ENCODE measurements at regions not wholly inside any gene's neighbourhood (a gene's known extent, or its start where the extent isn't known, plus 50 kb on each side); places are given as distances from the start of the nearest gene placed in this dataset.

DNA sequence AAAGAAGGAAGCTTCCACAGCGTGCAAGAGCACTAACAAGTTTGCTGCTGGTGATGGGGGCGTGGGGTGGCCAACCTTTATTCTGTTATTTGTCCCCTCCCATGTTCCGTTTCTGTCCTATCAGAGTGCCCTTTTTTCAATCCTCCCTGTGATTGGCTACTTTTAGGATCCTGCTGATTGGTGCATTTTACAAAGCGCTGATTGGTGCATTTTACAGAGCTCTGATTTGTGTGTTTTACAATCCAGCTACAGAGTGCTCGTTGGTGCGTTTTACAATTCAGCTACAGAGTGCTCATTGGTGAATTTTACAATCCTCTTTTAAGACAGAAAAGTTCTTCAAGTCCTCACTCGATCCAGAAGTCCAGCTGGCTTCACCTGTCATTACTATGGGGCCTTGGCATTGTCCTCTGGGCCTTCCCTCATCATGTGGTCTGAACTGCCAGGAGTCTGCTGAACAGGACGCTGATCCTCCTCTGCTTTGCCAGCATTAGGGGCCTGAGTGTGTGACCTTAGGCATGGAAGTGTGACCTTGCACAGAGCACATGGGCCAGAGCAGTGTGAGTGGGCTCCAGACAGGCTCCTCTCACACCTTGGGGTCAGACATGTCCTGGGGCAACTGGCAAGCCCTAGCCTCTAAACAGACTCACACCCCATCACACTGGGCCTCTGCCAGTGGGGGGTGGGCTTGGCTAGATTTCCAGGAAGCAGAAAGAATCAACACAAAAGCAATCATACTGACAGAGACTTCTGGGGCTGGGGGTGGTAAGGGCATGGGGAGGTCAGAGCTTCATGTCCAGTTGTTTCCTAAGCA lies 167.4 kb downstream of the PTPN20 start:
- H3K56ac ChIP-seq (ENCODE audit: low read length): no peak overlapping the region
- no peak overlapping the region for H3K4me2 ChIP-seq (ENCODE audit: low read length)
- no peak overlapping the region for H2BK120ac ChIP-seq (ENCODE audit: low read depth, low read length)
- no peaks in the 10 kb centered on the region for H3K27me3 ChIP-seq (ENCODE audit: insufficient read depth, low read length, poor library complexity)
- H2BK15ac ChIP-seq (replicated peaks; ENCODE audit: low read depth): no peak overlapping the region
- no CpG with 5 or more reads among the region's 8 CpGs for WGBS (ENCODE audit: extremely low coverage, insufficient coverage, low lambda C conversion rate)
- H3K4me3 ChIP-seq (ENCODE audit: low read length): no peak overlapping the region
- no peak overlapping the region for H3K18ac ChIP-seq (ENCODE audit: low read length)
- DNase-seq: peak; percentile 6
- no peak overlapping the region for H3K4ac ChIP-seq (ENCODE audit: low read depth, low read length)
- no peak overlapping the region for H3K9ac ChIP-seq (ENCODE audit: low read length)
- no peak overlapping the region for H2BK5ac ChIP-seq (ENCODE audit: low read length)
- H3K27ac ChIP-seq (ENCODE audit: low read depth, low read length): no peak overlapping the region
- H3K79me2 ChIP-seq (ENCODE audit: control insufficient read depth, insufficient read depth, low read length): no peaks in the 10 kb centered on the region
- H3K36me3 ChIP-seq (ENCODE audit: control insufficient read depth, insufficient read depth, low read length): no peaks in the 10 kb centered on the region
- no peak overlapping the region for H3K23ac ChIP-seq (ENCODE audit: low read length)
- H2AK5ac ChIP-seq (ENCODE audit: low read length): no peak overlapping the region
- no peaks in the 10 kb centered on the region for H3K79me1 ChIP-seq (ENCODE audit: low read length)
- H4K5ac ChIP-seq (ENCODE audit: low read length): no peak overlapping the region
- H3K4me1 ChIP-seq (ENCODE audit: control insufficient read depth, low read depth, low read length): no peaks in the 10 kb centered on the region
- no peak overlapping the region for H4K8ac ChIP-seq (ENCODE audit: low read depth, low read length)

DNA sequence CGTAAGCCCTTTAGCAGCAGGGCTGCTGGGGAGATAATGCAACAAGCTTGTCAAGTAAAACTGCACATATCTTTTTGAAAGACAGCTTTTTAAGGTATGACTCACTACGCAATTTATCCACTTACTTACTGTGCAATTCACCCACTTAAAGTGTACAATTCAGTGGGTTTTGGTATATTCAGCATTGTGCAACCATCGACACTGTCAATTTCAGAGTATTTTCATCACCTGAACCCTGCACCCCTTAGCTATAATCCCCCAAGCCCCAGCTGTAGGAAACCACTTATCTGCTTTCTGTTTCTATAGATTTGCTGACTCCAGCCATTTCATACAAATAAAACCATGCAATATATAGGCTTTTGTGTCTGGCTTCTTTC lies 168.0 kb downstream of the PTPN20 start:
- Histone ChIP-seq H2BK5ac (ENCODE audit: low read length) (no peak overlapping the region), H3K4me3 (ENCODE audit: low read length) (no peak overlapping the region), H4K5ac (ENCODE audit: low read length) (no peak overlapping the region), H3K27ac (ENCODE audit: low read depth, low read length) (no peak overlapping the region), H3K56ac (ENCODE audit: low read length) (no peak overlapping the region), H3K9ac (ENCODE audit: low read length) (no peak overlapping the region), H3K4me2 (ENCODE audit: low read length) (no peak overlapping the region), H3K79me1 (ENCODE audit: low read length) (no peaks in the 10 kb centered on the region), H3K79me2 (ENCODE audit: control insufficient read depth, insufficient read depth, low read length) (no peaks in the 10 kb centered on the region), H3K36me3 (ENCODE audit: control insufficient read depth, insufficient read depth, low read length) (no peaks in the 10 kb centered on the region), H3K27me3 (ENCODE audit: insufficient read depth, low read length, poor library complexity) (no peaks in the 10 kb centered on the region), H3K23ac (ENCODE audit: low read length) (no peak overlapping the region), H3K4ac (ENCODE audit: low read depth, low read length) (no peak overlapping the region), H3K18ac (ENCODE audit: low read length) (no peak overlapping the region), H4K8ac (ENCODE audit: low read depth, low read length) (no peak overlapping the region), H2BK120ac (ENCODE audit: low read depth, low read length) (no peak overlapping the region), H2BK15ac (replicated peaks; ENCODE audit: low read depth) (no peak overlapping the region), H3K4me1 (ENCODE audit: control insufficient read depth, low read depth, low read length) (no peaks in the 10 kb centered on the region), H2AK5ac (ENCODE audit: low read length) (no peak overlapping the region)
- no peak for DNase-seq
- WGBS (ENCODE audit: extremely low coverage, insufficient coverage, low lambda C conversion rate): no CpG with 5 or more reads among the region's 3 CpGs

DNA sequence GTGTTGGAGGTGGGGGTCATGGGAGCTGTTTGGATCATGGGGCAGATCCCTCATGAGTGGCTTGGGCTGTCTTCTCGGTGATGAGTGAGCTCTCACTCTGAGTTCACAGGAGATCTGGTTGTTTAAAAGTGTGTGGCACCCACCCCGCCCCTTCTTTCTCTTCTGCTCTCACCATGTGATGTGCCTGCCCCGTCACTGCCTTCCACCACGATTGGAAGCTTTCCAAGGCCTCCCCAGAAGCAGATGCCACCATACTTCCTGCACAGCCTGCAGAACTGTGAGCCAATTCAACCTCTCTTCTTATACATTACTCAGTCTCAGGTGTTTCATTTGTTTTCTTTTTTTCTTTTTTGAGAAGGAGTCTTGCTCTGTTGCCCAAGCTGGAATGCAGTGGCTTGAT lies 170.0 kb downstream of the PTPN20 start:
- H3K9ac ChIP-seq (ENCODE audit: low read length): no peak overlapping the region
- H3K36me3 ChIP-seq (ENCODE audit: control insufficient read depth, insufficient read depth, low read length): no peaks in the 10 kb centered on the region
- no CpG with 5 or more reads among the region's 4 CpGs for WGBS (ENCODE audit: extremely low coverage, insufficient coverage, low lambda C conversion rate)
- no peak overlapping the region for H3K4ac ChIP-seq (ENCODE audit: low read depth, low read length)
- H2BK5ac ChIP-seq (ENCODE audit: low read length): no peak overlapping the region
- no peak overlapping the region for H3K56ac ChIP-seq (ENCODE audit: low read length)
- no peak overlapping the region for H3K4me3 ChIP-seq (ENCODE audit: low read length)
- H3K4me2 ChIP-seq (ENCODE audit: low read length): no peak overlapping the region
- H3K27me3 ChIP-seq (ENCODE audit: insufficient read depth, low read length, poor library complexity): no peaks in the 10 kb centered on the region
- no peaks in the 10 kb centered on the region for H3K4me1 ChIP-seq (ENCODE audit: control insufficient read depth, low read depth, low read length)
- H3K79me1 ChIP-seq (ENCODE audit: low read length): no peaks in the 10 kb centered on the region
- no peak overlapping the region for H2BK15ac ChIP-seq (replicated peaks; ENCODE audit: low read depth)
- no peak overlapping the region for H3K18ac ChIP-seq (ENCODE audit: low read length)
- DNase-seq: no peak
- H2BK120ac ChIP-seq (ENCODE audit: low read depth, low read length): no peak overlapping the region
- no peak overlapping the region for H3K27ac ChIP-seq (ENCODE audit: low read depth, low read length)
- H2AK5ac ChIP-seq (ENCODE audit: low read length): no peak overlapping the region
- no peak overlapping the region for H3K23ac ChIP-seq (ENCODE audit: low read length)
- no peak overlapping the region for H4K5ac ChIP-seq (ENCODE audit: low read length)
- no peak overlapping the region for H4K8ac ChIP-seq (ENCODE audit: low read depth, low read length)
- H3K79me2 ChIP-seq (ENCODE audit: control insufficient read depth, insufficient read depth, low read length): no peaks in the 10 kb centered on the region

DNA sequence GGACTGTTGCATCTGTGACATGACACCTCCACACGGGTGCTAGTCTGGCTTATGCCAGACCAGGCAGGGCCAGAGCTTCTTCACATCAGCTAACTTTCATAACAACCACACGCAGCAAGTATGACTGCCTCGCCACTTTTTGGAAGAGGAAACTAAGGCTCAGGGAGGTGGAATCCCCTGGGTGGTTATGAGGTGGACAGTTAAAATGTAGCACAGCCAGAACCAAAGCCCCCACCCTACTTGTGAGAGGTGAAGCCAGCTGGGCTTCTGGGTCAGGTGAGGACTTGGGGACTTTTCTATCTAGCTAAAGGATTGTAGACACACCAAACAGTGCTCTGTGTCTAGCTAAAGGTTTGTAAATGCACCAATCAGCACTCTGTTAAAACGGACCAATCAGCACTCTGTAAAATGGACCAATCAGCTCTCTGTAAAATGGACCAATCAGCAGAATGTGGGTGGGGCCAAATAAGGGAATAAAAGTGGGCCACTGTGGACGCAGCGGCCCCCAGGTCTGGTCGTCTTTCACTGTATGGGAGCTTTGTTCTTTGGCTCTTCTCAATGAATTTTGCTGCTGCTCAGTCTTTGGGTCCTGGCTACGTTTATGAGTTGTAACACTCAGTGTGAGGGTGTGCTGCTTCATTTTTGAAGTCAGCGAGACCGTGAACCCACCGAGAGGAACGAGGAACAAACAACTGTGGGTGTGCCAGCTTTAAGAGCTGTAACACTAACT lies 171.0 kb downstream of the PTPN20 start:
- no peak overlapping the region for H3K56ac ChIP-seq (ENCODE audit: low read length)
- H2AK5ac ChIP-seq (ENCODE audit: low read length): no peak overlapping the region
- H3K4me2 ChIP-seq (ENCODE audit: low read length): no peak overlapping the region
- H4K8ac ChIP-seq (ENCODE audit: low read depth, low read length): no peak overlapping the region
- no peak overlapping the region for H2BK15ac ChIP-seq (replicated peaks; ENCODE audit: low read depth)
- H2BK5ac ChIP-seq (ENCODE audit: low read length): no peak overlapping the region
- H3K9ac ChIP-seq (ENCODE audit: low read length): no peak overlapping the region
- no peak overlapping the region for H3K4ac ChIP-seq (ENCODE audit: low read depth, low read length)
- no peak overlapping the region for H3K27ac ChIP-seq (ENCODE audit: low read depth, low read length)
- no peaks in the 10 kb centered on the region for H3K79me2 ChIP-seq (ENCODE audit: control insufficient read depth, insufficient read depth, low read length)
- H3K18ac ChIP-seq (ENCODE audit: low read length): no peak overlapping the region
- no peaks in the 10 kb centered on the region for H3K27me3 ChIP-seq (ENCODE audit: insufficient read depth, low read length, poor library complexity)
- DNase-seq: no peak
- no peaks in the 10 kb centered on the region for H3K36me3 ChIP-seq (ENCODE audit: control insufficient read depth, insufficient read depth, low read length)
- H3K23ac ChIP-seq (ENCODE audit: low read length): no peak overlapping the region
- no peak overlapping the region for H4K5ac ChIP-seq (ENCODE audit: low read length)
- no peak overlapping the region for H2BK120ac ChIP-seq (ENCODE audit: low read depth, low read length)
- H3K79me1 ChIP-seq (ENCODE audit: low read length): no peaks in the 10 kb centered on the region
- H3K4me1 ChIP-seq (ENCODE audit: control insufficient read depth, low read depth, low read length): no peaks in the 10 kb centered on the region
- WGBS (ENCODE audit: extremely low coverage, insufficient coverage, low lambda C conversion rate): no CpG with 5 or more reads among the region's 12 CpGs
- H3K4me3 ChIP-seq (ENCODE audit: low read length): no peak overlapping the region

DNA sequence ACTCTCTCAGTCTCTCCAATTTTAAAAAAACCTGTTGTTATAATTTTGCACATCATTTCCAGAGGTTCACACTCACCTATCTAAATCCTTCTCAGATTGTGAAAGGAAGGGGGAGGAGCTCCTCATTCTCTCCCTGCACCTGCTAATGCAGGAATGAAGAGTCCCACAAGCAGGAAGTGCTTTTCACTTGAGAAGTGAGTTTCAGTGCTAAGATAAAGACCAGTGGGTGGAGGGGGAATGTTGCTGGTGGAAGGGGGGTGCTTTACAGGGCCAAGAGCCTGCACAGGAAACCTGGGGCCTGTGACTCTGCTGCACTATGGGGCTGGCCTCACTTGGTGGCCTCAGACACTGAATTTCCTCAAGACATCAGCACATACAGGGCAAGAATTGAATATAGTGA lies 176.4 kb downstream of the PTPN20 start:
- Histone ChIP-seq H4K5ac (ENCODE audit: low read length) (no peak overlapping the region), H3K27ac (ENCODE audit: low read depth, low read length) (no peak overlapping the region), H3K23ac (ENCODE audit: low read length) (no peak overlapping the region), H2BK15ac (replicated peaks; ENCODE audit: low read depth) (no peak overlapping the region), H3K4ac (ENCODE audit: low read depth, low read length) (no peak overlapping the region), H3K27me3 (ENCODE audit: insufficient read depth, low read length, poor library complexity) (no peaks in the 10 kb centered on the region), H3K4me2 (ENCODE audit: low read length) (no peak overlapping the region), H3K4me3 (ENCODE audit: low read length) (no peak overlapping the region), H2BK5ac (ENCODE audit: low read length) (no peak overlapping the region), H4K8ac (ENCODE audit: low read depth, low read length) (no peak overlapping the region), H3K9ac (ENCODE audit: low read length) (no peak overlapping the region), H3K18ac (ENCODE audit: low read length) (no peak overlapping the region), H3K79me1 (ENCODE audit: low read length) (no peaks in the 10 kb centered on the region), H3K79me2 (ENCODE audit: control insufficient read depth, insufficient read depth, low read length) (no peaks in the 10 kb centered on the region), H3K36me3 (ENCODE audit: control insufficient read depth, insufficient read depth, low read length) (no peaks in the 10 kb centered on the region), H3K4me1 (ENCODE audit: control insufficient read depth, low read depth, low read length) (peaks cover 2% of the 10 kb centered on the region), H2BK120ac (ENCODE audit: low read depth, low read length) (no peak overlapping the region), H3K56ac (ENCODE audit: low read length) (no peak overlapping the region), H2AK5ac (ENCODE audit: low read length) (no peak overlapping the region)
- peak; percentile 61 for DNase-seq
